Astrocyte of the cerebellum (primary cell): ENCODE measurements at regions not wholly inside any gene's neighbourhood (a gene's known extent, or its start where the extent isn't known, plus 50 kb on each side); places are given as distances from the start of the nearest gene placed in this dataset.

Experiments used
- DNase-seq: peaks from one replicate; pipeline ENCODE4 v3.0.0-alpha.2; 2011; ENCODE audit warnings: low read depth
- H3K4me3 ChIP-seq: 2 replicates; pipeline ENCODE4 v1.5.1; 2011; ENCODE audit warnings: mild to moderate bottlenecking, low read depth, low read length, moderate library complexity
- CTCF ChIP-seq: IDR thresholded peaks from 2 replicates; pipeline ENCODE4 v1.5.1; 2012; ENCODE audit warnings: low read length, low read depth, moderate library complexity, mild to moderate bottlenecking; ENCODE audit errors: missing control alignments
- in situ Hi-C: cut with HindIII; loops from 2 replicates; pipeline ENCODE4 v1.10.0; 2017; ENCODE audit warnings: low sequenced_read_pairs

DNA sequence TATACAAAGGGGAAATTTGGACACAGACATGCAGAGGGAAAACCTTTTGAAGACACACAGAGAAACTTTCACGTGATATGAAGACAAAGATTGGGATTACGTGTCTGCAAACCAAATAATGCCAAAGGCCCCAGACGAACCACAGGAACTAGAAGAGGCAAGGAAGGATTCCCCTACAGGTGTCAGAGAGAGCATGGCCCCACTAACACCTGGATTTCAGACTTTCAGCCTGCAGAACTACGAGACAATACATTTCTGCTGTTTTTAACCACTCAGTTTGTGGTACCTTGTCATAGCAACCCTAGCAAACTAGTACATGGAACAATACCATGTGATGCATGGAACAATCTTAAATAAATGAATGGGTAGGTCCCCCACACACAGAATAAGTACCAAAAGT, 341.0 kb downstream of the HDGFL1 start:
- no peak for TF ChIP-seq CTCF
- DNase-seq, result no peak
- H3K4me3 ChIP-seq, result no peak overlapping the region
- in situ Hi-C loops, result no loop called here

- no peak for DNase-seq
- no peak overlapping the region for H3K4me3 ChIP-seq
- in situ Hi-C loops, result no loop called here
- TF ChIP-seq CTCF, result no peak
Observed at GRCh38 chr6:22913612-22914011, 344.2 kb downstream of the HDGFL1 start.

DNA sequence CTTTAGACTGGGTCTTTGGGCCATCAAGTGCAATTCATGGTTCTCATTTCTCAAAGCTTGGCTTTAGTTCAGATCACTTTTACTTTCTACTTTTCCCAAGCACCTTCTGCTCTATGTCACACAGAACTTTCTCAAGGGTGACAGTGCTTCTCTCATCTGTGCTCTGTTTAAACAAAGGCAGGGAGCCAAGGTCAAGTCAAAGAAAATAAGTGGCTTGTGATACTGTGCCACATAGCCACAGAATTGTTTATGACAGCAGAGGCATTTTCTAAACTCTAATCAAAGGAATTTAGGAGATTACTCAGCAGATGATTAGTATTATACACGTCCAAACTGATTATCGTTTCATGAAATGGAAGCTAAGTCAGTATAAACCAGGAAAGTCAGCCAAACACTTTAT, 348.0 kb downstream of the HDGFL1 start:
- TF ChIP-seq CTCF, result no peak
- no peak overlapping the region for H3K4me3 ChIP-seq
- no peak for DNase-seq
- in situ Hi-C loops, result no loop called here

GRCh38 chr6:22921828-22922227, 352.5 kb downstream of the HDGFL1 start:
- TF ChIP-seq CTCF, result no peak
- H3K4me3 ChIP-seq, result no peak overlapping the region
- in situ Hi-C loops, result no loop called here
- DNase-seq, result no peak

DNA sequence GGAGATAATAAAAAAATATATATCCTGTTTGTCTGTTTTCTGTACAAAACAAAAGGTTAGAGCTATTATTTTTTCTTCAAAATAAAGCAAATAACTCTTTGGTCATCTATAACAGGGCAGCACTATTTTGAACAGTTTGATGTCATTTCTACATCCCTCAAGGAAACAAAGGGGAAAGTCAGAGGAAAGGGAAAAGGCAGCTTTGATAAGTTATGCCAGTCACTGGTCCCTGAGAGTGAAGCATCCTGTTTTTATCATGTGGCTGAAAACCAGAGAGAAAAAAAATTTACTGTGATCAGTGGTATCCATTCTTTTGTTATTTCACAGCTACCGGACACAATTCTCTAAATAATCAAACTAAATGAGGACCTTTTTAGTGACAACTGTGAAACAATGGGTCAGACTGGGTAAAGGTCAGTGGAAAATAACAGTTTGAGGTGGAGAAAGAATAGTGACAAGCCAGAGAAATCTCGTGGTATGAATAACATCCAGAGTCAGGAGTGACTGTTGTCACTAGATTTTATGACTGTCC, 356.0 kb downstream of the HDGFL1 start:
- H3K4me3 ChIP-seq, result no peak overlapping the region
- no peak for TF ChIP-seq CTCF
- no peak for DNase-seq
- in situ Hi-C loops, result no loop called here

DNA sequence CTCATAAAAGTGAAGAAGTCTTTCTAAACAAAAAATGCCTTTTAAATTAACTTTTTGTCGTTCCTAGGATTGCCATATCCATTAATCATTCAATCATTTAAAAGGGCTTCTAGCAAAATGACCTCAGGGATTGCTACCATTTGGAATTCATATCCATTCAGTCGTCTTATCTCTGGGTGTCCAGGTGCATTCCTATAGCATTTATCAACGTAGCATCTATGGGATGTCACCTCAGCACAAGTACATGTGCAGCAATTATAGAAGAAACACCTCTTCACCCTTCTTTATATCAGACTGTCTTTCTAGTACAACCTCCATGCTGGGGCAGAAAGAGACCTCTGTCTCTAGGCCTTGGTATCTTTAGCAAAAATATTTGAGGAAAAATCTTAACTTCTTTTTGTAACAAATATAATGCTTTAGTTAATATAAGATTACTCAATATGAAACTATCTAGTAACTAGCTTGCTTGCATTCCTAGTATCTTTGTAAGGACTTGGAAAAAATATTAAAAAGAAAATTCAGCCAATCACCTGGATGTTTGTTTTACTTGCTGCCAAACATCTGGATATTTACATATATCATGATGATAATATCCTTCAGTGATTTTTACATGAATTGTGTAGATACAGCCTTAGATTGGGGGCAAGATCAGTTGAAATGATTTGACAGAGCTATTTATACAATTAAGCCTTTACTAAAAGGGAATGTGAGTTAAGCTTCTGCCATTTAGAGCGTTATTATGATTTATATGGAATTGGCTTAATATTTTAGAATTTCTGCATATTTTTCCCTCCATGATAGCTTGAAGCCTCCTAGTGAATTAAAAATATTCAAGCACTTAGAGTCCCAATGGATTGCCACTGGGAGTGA, 356.8 kb downstream of the HDGFL1 start:
- in situ Hi-C loops, result no loop called here
- H3K4me3 ChIP-seq, result no peak overlapping the region
- no peak for TF ChIP-seq CTCF
- DNase-seq, result no peak
